Muscle of back (tissue), 3 donors: ENCODE measurements at regions not wholly inside any gene's neighbourhood (a gene's known extent, or its start where the extent isn't known, plus 50 kb on each side); places are given as distances from the start of the nearest gene placed in this dataset.

ENCODE experiments used
- DNase-seq, 3 donors: peaks; one replicate each; pipeline versions ENCODE4 v3.0.0 to v3.0.0-alpha.2; 2013

GRCh38 chr14:82341261-82341810 is 807.7 kb upstream of the SEL1L start:
- peak; percentile 8 to 51 (median 12) for DNase-seq

- DNase-seq, result no peak
These were observed 808.9 kb upstream of the SEL1L start for GRCh38 chr14:82342596-82342995.

GRCh38 chr14:82345184-82345583 is 811.5 kb upstream of the SEL1L start:
- no peak for DNase-seq

- DNase-seq, result no peak
These were observed 820.5 kb upstream of the SEL1L start for GRCh38 chr14:82354126-82354525.

- DNase-seq, result no peak
These were observed 825.5 kb upstream of the SEL1L start for GRCh38 chr14:82359201-82359600.

- no peak for DNase-seq
These were observed 828.8 kb upstream of the SEL1L start for GRCh38 chr14:82362452-82362851.

- DNase-seq, result no peak
These were observed 831.8 kb upstream of the SEL1L start for GRCh38 chr14:82365471-82365870.

GRCh38 chr14:82366803-82367202 is 833.1 kb upstream of the SEL1L start:
- no peak for DNase-seq

GRCh38 chr14:82379291-82379690 is 845.6 kb upstream of the SEL1L start:
- DNase-seq, result no peak

GRCh38 chr14:82385048-82385447 is 851.4 kb upstream of the SEL1L start:
- no peak for DNase-seq

GRCh38 chr14:82387699-82388098 is 854.0 kb upstream of the SEL1L start:
- no peak for DNase-seq

GRCh38 chr14:82388488-82388887 is 854.8 kb upstream of the SEL1L start:
- no peak for DNase-seq

GRCh38 chr14:82390586-82390985 is 856.9 kb upstream of the SEL1L start:
- DNase-seq, result no peak

GRCh38 chr14:82394916-82395315 is 861.3 kb upstream of the SEL1L start:
- DNase-seq, result no peak

- DNase-seq, result peak in 1 of 3 donors; percentile 18
These were observed 864.6 kb upstream of the SEL1L start for GRCh38 chr14:82398256-82398655.

GRCh38 chr14:82403987-82404386 is 870.3 kb upstream of the SEL1L start:
- no peak for DNase-seq

GRCh38 chr14:82410064-82410463 is 876.4 kb upstream of the SEL1L start:
- DNase-seq, result no peak

GRCh38 chr14:82411298-82411697 is 877.6 kb upstream of the SEL1L start:
- peak in 1 of 3 donors; percentile 11 for DNase-seq

GRCh38 chr14:82412545-82412944 is 878.9 kb upstream of the SEL1L start:
- no peak for DNase-seq

GRCh38 chr14:82414853-82415539 is 881.3 kb upstream of the SEL1L start:
- no peak for DNase-seq

GRCh38 chr14:82419933-82420332 is 886.3 kb upstream of the SEL1L start:
- no peak for DNase-seq

GRCh38 chr14:82420871-82421270 is 887.2 kb upstream of the SEL1L start:
- DNase-seq, result peak; percentile 4 to 55 (median 13)

GRCh38 chr14:82421286-82421685 is 887.6 kb upstream of the SEL1L start:
- peak in 2 of 3 donors; percentile 23 to 51 for DNase-seq

- peak; percentile 26 to 64 (median 37) for DNase-seq
These were observed 888.6 kb upstream of the SEL1L start for GRCh38 chr14:82422230-82422629.
